Stimulated activated CD8-positive, alpha-beta memory T cell treated with anti-CD3 and anti-CD28 coated beads, Interleukin-2, amount 100 ng/mL, for 48 hours (primary cell): ENCODE measurements at regions not wholly inside any gene's neighbourhood (a gene's known extent, or its start where the extent isn't known, plus 50 kb on each side); places are given as distances from the start of the nearest gene placed in this dataset.

Source experiments
- DNase-seq, 2 donors: peaks; one replicate each; pipeline ENCODE4 v3.0.0-alpha.2; 2020; ENCODE audit warnings: low read depth in 2 of 2

GRCh38 chr20:50312682-50313521, 122.3 kb downstream of the CEBPB start:
- DNase-seq: no peak

DNA sequence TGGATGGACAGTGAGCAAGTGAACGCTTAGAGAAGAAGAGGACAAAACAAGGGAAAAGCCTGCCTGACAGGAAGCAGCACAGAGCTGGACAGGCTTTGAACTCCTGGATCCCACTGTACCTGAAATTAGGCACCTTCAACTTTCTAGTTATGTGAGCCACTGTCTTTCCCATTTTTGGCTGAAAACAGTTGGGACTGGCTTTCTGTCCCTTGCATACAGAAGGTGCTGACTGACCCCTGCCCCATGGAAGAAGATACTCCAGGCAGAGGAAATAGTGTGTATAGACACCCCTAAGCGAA, 122.8 kb downstream of the CEBPB start:
- no peak for DNase-seq

DNA sequence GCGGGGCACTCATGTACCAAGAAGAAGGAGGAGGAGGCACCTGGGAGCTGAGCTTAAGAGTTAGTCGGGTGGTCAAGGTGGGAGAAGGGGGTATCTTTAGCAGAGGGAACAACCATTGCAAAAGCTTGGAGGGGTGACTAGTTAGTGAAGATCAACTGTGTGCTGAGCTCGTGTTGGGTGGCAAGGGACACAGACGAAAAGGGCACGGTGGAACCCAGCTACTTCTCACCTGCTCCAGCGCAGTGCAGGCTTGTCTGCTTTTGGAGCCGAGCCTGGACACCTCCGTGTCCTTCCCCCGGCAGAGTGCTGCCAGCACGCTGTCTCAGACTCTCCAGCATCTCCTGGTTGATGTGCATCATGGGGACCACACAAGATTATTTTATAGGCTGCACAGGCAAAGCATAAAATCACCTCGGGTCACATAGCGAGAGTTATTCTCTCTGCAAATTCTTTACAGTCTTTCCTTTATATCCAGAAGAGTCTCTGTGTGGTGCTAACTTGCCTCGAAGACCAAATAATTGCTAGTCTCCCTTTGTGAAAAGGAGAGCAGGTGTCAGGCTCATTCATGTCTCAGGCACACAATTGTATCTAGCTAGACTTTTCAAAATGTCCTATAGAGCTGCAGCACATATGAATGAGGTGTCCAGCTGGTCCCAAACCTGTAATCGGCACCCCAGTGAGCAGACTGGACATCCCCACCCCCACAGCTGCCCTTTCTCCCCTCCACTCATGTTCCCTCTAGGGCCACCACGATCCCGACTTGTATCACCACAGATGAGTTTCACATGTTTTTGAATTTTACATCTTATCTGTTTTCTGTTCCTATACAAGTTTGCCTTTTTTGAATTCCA, 123.4 kb downstream of the CEBPB start:
- no peak for DNase-seq

DNA sequence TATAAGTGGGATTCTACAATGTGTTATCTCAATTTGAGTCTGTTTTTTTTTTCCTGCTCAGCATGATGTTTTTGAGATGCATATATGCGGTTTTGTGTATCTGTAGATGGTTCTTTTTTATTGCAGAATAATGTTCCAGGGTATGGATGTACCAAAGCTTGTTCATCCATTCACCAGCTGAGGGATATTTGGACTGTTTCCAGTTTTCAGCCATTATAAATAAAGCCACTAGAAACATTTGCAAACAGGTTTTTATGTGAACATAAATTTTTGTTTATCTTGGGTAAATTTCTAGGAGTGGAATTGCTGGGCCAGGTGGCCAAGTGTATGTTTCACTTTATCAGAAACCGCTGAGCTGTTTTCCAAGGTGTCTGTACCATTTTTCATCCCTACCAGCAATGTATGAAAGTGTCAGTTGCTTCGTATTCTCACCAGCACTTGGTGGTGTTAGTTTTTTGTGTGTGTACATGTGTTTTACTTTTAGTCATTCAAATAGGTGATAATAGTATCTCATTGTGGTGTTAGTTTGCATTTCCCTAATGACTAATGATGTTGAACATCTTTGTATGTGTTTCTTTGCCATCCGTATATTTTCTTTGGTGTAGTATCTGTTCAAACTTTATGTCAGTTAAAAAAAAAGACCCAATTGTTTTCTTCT, 124.2 kb downstream of the CEBPB start:
- no peak for DNase-seq

GRCh38 chr20:50315586-50316551, 125.2 kb downstream of the CEBPB start:
- DNase-seq: no peak

GRCh38 chr20:50317116-50317515, 126.5 kb downstream of the CEBPB start:
- DNase-seq: no peak

DNA sequence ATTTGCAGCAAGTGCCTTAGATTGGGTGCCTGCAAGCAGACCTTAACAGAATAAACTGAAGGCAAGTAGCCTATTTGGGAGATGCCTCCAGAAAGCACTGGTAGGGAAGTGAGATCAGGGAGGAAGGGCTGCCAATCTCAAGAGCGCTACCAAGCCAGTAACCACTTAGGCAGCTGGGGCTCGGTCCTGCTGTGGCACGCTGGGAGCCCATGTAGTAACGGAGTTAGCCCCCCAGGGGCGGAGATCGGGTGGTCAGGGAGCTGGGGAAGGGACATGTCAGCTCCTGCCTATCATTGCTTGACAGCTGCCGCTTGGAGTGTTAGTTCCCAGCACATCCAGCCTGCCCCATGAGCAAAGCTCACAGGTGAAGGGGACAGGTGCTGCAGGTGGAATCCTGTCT, 127.0 kb downstream of the CEBPB start:
- no peak for DNase-seq

- DNase-seq: peak in 1 of 2 donors; percentile 26
Measured at GRCh38 chr20:50318710-50319109, 128.1 kb downstream of the CEBPB start.

DNA sequence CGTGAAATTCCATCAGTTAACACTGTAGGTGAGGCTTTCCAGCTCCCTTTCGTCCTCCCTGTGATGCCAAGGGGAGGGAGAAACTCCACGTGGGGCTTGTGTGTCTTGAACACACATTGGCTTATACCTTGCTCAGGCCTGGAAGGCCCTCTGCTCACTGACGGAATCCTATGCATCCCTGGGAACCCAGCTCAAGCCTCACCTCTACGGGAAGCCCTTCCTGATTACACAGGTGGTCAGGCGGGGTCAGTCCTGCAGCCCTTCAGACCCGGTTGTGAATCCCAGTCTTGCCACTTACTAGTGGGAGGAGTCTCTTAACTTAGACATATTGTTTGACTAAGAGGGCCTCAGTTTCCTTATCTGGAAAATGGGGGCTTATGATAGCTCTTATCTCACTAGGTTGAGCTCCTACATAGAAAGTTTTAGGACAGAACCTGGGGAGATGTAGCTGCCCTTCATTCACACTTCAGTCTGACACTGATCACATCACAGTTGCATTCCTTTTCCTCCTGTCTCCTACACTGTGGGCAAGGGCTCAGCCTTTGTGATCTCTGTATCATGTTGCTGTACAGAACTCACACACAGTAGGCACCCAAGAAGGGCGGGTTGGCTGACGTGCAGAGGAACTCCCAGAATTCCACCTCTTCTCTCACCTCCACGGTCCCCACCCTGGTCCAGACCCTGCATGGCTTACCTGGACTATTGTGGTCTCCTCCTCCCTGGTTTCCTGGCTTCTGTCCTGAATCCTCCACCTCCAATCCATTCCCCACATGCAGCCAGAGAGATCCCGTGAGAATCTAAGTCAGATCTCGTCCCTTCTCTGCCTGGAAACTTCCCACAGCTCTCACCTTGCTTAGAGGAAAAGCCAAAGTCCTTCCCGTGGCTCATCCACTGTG, 129.6 kb downstream of the CEBPB start:
- no peak for DNase-seq

DNA sequence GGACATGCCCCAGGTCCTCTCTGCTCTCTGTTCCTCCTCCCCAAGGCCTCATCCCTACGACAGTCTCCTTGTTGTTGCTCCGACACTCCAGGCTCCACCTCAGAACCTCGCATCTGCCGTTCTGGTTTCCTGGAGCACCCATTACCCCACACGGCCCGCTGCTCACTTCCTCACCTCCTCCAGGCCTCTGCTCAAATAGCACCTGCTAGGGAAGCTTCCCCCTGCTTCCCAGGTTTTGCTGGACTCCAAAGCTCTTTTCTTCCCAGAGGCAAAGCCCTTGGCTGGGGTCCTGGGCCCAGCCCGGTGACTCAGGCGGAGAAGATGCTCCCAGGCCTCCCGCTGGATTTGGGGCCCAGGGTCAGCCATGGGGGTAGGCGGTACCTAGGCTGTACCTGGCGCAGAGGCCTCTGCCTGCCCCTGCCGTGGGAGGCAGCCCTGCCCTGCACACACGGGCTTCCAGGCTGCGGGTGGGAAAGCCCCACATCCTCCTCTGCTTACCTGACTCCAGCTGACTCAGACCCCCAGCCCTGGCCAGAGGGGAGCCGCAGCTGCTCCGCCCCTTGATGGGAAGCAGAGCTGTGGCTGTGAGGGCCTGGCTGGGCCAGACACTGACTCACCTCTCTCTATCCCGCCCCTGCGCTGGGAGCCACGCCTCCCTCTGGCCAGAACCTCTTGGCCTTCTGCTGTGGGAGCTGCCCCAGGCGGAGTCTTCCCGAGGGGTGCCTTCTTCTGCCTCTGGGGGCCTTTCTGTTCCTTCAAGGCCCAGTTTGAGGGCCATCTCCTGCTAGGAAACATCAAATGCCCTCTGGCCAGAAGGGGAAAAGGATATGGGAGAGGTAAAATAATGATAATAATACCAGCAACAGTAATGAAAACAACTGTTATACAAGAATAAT, 130.5 kb downstream of the CEBPB start:
- peak; percentile 53 to 65 for DNase-seq

- no peak for DNase-seq
Measured at GRCh38 chr20:50321797-50322480, 131.3 kb downstream of the CEBPB start.

GRCh38 chr20:50322703-50323131, 132.1 kb downstream of the CEBPB start:
- DNase-seq: no peak

DNA sequence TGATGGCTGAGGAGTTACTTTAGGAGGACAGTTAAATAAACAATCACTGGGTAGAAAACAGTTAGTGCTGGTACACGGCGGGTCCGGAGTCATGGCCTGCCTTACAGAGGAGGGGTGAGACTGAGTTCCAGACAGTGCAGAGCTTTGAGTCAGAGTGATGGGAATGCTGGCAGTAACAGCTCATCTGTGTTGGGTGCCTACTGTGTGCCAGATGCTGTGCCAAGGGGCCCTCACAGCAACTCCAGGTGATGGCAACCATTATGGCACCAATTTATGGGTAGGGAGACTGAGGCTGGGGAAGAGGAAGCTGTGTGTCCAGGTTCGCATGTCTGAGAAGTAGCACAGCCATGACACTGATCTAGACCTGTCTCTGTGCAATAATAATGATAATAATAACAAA, 132.6 kb downstream of the CEBPB start:
- DNase-seq: no peak

GRCh38 chr20:50323777-50324775, 133.4 kb downstream of the CEBPB start:
- DNase-seq: no peak

- DNase-seq: no peak
Measured at GRCh38 chr20:50325215-50325614, 134.6 kb downstream of the CEBPB start.

GRCh38 chr20:50325651-50326050, 135.0 kb downstream of the CEBPB start:
- no peak for DNase-seq

DNA sequence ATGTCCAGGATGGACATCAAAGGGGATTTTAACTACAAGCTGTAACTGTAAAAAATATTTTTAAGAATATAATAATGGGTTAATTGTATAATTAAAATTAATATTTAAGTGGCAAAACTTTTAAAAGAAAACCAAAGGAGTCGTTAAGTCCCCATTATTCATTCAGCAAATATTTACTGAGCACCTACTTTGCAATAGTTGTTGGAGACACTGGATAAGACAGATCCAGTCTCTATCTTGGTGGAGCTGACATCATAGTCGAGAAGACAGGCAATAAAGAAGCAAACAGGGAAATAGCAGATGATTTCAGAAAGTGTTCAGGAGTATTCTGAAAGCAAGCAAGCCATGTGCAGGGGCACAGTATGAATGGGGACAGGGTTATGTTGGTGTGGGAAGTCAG, 137.0 kb downstream of the CEBPB start:
- DNase-seq: no peak
